ENCODE measurements at regions not wholly inside any gene's neighbourhood (a gene's known extent, or its start where the extent isn't known, plus 50 kb on each side); places are given as distances from the start of the nearest gene placed in this dataset.

DNA sequence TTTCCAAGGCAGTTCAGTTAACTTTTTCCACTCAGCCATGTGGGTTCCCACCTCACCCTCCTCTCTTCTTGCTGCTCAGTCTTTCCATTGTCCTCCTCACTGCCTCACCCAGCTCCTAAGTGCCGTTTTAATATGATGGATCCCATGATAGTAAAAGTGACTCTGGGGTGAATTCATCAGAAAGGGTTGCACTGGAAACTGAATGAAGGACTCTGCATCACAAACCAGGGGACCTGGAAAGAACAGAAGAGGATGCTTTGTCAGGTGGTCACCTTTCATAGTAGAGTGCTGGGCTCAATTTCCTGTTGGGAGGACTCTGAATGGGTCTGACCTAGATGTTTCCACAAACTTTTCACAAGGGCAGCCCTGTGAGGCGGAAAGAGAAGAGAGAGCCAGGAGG, 67.8 kb upstream of the SLC8A3 start:
- TF ChIP-seq, protein P1, sequence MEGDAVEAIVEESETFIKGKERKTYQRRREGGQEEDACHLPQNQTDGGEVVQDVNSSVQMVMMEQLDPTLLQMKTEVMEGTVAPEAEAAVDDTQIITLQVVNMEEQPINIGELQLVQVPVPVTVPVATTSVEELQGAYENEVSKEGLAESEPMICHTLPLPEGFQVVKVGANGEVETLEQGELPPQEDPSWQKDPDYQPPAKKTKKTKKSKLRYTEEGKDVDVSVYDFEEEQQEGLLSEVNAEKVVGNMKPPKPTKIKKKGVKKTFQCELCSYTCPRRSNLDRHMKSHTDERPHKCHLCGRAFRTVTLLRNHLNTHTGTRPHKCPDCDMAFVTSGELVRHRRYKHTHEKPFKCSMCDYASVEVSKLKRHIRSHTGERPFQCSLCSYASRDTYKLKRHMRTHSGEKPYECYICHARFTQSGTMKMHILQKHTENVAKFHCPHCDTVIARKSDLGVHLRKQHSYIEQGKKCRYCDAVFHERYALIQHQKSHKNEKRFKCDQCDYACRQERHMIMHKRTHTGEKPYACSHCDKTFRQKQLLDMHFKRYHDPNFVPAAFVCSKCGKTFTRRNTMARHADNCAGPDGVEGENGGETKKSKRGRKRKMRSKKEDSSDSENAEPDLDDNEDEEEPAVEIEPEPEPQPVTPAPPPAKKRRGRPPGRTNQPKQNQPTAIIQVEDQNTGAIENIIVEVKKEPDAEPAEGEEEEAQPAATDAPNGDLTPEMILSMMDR (conservative IDR thresholded peaks at IDR 0.05; ENCODE audit: low read depth in 2 of 2): no peak
- no peak for TF ChIP-seq EZH2 (IDR thresholded peaks at IDR 0.05; ENCODE audit: low read depth, unreplicated experiment)
- TF ChIP-seq ZNF114 (CRISPR knock-in tag; IDR thresholded peaks at IDR 0.05): no peak
- TF ChIP-seq EZH2phosphoT487 (IDR thresholded peaks at IDR 0.05; ENCODE audit: unreplicated experiment): no peak
- TF ChIP-seq, protein P2, sequence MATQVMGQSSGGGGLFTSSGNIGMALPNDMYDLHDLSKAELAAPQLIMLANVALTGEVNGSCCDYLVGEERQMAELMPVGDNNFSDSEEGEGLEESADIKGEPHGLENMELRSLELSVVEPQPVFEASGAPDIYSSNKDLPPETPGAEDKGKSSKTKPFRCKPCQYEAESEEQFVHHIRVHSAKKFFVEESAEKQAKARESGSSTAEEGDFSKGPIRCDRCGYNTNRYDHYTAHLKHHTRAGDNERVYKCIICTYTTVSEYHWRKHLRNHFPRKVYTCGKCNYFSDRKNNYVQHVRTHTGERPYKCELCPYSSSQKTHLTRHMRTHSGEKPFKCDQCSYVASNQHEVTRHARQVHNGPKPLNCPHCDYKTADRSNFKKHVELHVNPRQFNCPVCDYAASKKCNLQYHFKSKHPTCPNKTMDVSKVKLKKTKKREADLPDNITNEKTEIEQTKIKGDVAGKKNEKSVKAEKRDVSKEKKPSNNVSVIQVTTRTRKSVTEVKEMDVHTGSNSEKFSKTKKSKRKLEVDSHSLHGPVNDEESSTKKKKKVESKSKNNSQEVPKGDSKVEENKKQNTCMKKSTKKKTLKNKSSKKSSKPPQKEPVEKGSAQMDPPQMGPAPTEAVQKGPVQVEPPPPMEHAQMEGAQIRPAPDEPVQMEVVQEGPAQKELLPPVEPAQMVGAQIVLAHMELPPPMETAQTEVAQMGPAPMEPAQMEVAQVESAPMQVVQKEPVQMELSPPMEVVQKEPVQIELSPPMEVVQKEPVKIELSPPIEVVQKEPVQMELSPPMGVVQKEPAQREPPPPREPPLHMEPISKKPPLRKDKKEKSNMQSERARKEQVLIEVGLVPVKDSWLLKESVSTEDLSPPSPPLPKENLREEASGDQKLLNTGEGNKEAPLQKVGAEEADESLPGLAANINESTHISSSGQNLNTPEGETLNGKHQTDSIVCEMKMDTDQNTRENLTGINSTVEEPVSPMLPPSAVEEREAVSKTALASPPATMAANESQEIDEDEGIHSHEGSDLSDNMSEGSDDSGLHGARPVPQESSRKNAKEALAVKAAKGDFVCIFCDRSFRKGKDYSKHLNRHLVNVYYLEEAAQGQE (IDR thresholded peaks at IDR 0.05; ENCODE audit: unreplicated experiment): no peak
- TF ChIP-seq STAT1 (IDR thresholded peaks at IDR 0.05; ENCODE audit: unreplicated experiment): no peak
- TF ChIP-seq NANOG (IDR thresholded peaks at IDR 0.05; ENCODE audit: borderline replicate concordance): no peak
- TF ChIP-seq, protein P3, sequence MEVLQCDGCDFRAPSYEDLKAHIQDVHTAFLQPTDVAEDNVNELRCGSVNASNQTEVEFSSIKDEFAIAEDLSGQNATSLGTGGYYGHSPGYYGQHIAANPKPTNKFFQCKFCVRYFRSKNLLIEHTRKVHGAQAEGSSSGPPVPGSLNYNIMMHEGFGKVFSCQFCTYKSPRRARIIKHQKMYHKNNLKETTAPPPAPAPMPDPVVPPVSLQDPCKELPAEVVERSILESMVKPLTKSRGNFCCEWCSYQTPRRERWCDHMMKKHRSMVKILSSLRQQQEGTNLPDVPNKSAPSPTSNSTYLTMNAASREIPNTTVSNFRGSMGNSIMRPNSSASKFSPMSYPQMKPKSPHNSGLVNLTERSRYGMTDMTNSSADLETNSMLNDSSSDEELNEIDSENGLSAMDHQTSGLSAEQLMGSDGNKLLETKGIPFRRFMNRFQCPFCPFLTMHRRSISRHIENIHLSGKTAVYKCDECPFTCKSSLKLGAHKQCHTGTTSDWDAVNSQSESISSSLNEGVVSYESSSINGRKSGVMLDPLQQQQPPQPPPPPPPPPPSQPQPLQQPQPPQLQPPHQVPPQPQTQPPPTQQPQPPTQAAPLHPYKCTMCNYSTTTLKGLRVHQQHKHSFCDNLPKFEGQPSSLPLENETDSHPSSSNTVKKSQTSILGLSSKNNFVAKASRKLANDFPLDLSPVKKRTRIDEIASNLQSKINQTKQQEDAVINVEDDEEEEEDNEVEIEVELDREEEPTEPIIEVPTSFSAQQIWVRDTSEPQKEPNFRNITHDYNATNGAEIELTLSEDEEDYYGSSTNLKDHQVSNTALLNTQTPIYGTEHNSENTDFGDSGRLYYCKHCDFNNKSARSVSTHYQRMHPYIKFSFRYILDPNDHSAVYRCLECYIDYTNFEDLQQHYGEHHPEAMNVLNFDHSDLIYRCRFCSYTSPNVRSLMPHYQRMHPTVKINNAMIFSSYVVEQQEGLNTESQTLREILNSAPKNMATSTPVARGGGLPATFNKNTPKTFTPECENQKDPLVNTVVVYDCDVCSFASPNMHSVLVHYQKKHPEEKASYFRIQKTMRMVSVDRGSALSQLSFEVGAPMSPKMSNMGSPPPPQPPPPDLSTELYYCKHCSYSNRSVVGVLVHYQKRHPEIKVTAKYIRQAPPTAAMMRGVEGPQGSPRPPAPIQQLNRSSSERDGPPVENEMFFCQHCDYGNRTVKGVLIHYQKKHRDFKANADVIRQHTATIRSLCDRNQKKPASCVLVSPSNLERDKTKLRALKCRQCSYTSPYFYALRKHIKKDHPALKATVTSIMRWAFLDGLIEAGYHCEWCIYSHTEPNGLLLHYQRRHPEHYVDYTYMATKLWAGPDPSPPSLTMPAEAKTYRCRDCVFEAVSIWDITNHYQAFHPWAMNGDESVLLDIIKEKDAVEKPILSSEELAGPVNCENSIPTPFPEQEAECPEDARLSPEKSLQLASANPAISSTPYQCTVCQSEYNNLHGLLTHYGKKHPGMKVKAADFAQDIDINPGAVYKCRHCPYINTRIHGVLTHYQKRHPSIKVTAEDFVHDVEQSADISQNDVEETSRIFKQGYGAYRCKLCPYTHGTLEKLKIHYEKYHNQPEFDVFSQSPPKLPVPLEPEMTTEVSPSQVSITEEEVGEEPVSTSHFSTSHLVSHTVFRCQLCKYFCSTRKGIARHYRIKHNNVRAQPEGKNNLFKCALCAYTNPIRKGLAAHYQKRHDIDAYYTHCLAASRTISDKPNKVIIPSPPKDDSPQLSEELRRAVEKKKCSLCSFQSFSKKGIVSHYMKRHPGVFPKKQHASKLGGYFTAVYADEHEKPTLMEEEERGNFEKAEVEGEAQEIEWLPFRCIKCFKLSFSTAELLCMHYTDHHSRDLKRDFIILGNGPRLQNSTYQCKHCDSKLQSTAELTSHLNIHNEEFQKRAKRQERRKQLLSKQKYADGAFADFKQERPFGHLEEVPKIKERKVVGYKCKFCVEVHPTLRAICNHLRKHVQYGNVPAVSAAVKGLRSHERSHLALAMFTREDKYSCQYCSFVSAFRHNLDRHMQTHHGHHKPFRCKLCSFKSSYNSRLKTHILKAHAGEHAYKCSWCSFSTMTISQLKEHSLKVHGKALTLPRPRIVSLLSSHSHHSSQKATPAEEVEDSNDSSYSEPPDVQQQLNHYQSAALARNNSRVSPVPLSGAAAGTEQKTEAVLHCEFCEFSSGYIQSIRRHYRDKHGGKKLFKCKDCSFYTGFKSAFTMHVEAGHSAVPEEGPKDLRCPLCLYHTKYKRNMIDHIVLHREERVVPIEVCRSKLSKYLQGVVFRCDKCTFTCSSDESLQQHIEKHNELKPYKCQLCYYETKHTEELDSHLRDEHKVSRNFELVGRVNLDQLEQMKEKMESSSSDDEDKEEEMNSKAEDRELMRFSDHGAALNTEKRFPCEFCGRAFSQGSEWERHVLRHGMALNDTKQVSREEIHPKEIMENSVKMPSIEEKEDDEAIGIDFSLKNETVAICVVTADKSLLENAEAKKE (CRISPR knock-in tag; IDR thresholded peaks at IDR 0.05): no peak
- TF ChIP-seq POLR2AphosphoS5 (IDR thresholded peaks at IDR 0.05; ENCODE audit: low read depth): no peak
- no peak for TF ChIP-seq JUNB (IDR thresholded peaks at IDR 0.05; ENCODE audit: unreplicated experiment)
- TF ChIP-seq, protein P4, sequence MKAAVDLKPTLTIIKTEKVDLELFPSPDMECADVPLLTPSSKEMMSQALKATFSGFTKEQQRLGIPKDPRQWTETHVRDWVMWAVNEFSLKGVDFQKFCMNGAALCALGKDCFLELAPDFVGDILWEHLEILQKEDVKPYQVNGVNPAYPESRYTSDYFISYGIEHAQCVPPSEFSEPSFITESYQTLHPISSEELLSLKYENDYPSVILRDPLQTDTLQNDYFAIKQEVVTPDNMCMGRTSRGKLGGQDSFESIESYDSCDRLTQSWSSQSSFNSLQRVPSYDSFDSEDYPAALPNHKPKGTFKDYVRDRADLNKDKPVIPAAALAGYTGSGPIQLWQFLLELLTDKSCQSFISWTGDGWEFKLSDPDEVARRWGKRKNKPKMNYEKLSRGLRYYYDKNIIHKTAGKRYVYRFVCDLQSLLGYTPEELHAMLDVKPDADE (IDR thresholded peaks at IDR 0.05): no peak
- TF ChIP-seq ZNF331 (CRISPR knock-in tag; IDR thresholded peaks at IDR 0.05; ENCODE audit: low read depth): no peak
- no peak for TF ChIP-seq CREB1 (CRISPR knock-in tag; IDR thresholded peaks at IDR 0.05; ENCODE audit: low read depth)

All from GM23338 (cell line).